Neural progenitor cell (in vitro differentiated cells): ENCODE measurements at regions not wholly inside any gene's neighbourhood (a gene's known extent, or its start where the extent isn't known, plus 50 kb on each side); places are given as distances from the start of the nearest gene placed in this dataset.
"Not testable (repeated sequence)": the region's sequence is repeated elsewhere in the genome, so short reads cannot be mapped to it uniquely, and the experiment has no call there.

Experiments
- EZH2 ChIP-seq: fragments of 200-600 bp; sonication (generic); IDR thresholded peaks from 2 replicates; pipeline ENCODE4 v1.6.1; 2017; ENCODE audit warnings: antibody characterized with exemption, mild to moderate bottlenecking, moderate library complexity
- EZH2phosphoT487 ChIP-seq: fragments of 200-600 bp; sonication (generic); IDR thresholded peaks from 2 replicates; pipeline ENCODE4 v1.6.1; 2017; ENCODE audit warnings: antibody characterized with exemption
- TF ChIP-seq, protein P1 (sequence below): fragments of 200-600 bp; sonication (generic); IDR thresholded peaks from 2 replicates; pipeline ENCODE4 v1.5.1; 2017; ENCODE audit warnings: antibody characterized with exemption, mild to moderate bottlenecking

- TF ChIP-seq, protein P1, sequence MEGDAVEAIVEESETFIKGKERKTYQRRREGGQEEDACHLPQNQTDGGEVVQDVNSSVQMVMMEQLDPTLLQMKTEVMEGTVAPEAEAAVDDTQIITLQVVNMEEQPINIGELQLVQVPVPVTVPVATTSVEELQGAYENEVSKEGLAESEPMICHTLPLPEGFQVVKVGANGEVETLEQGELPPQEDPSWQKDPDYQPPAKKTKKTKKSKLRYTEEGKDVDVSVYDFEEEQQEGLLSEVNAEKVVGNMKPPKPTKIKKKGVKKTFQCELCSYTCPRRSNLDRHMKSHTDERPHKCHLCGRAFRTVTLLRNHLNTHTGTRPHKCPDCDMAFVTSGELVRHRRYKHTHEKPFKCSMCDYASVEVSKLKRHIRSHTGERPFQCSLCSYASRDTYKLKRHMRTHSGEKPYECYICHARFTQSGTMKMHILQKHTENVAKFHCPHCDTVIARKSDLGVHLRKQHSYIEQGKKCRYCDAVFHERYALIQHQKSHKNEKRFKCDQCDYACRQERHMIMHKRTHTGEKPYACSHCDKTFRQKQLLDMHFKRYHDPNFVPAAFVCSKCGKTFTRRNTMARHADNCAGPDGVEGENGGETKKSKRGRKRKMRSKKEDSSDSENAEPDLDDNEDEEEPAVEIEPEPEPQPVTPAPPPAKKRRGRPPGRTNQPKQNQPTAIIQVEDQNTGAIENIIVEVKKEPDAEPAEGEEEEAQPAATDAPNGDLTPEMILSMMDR = not testable (repeated sequence)
- TF ChIP-seq EZH2, EZH2phosphoT487: not testable (repeated sequence)
These were observed 131.8 kb upstream of the ALDH3B2 start for GRCh38 chr11:67806183-67806582.
